Upper lobe of left lung (tissue), 6 donors: ENCODE measurements at regions not wholly inside any gene's neighbourhood (a gene's known extent, or its start where the extent isn't known, plus 50 kb on each side); places are given as distances from the start of the nearest gene placed in this dataset.

Experiments
- ATAC-seq, 2 donors: fragments of 200-7000 bp; cut with Tn5 transposase; one replicate each; pipeline ENCODE4 v1.9.1; 2022; ENCODE audit warnings: mild to moderate bottlenecking in 2 of 2, moderate library complexity in 2 of 2; ENCODE audit not compliant: low FRiP score in 2 of 2
- DNase-seq, 2 donors: peaks; one replicate each; pipeline ENCODE4 v3.0.0-alpha.2; 2019 to 2020
- H3K27ac ChIP-seq, 4 donors: fragments of 200-600 bp; sonication (generic); one replicate each; pipeline ENCODE4 v1.5.1; 2016 to 2019
- H3K27me3 ChIP-seq, 4 donors: fragments of 200-600 bp; sonication (generic); one replicate each; pipeline ENCODE4 v1.5.1; 2017 to 2019
- H3K36me3 ChIP-seq, 4 donors: fragments of 200-600 bp; sonication (generic); one replicate each; pipeline ENCODE4 v1.5.1; 2016 to 2019
- H3K4me1 ChIP-seq, 4 donors: fragments of 200-600 bp; sonication (generic); one replicate each; pipeline ENCODE4 v1.5.1; 2018 to 2019
- H3K4me3 ChIP-seq, 4 donors: fragments of 200-600 bp; sonication (generic); one replicate each; pipeline ENCODE4 v1.5.1; 2017 to 2019; ENCODE audit warnings: mild to moderate bottlenecking in 2 of 4, moderate library complexity in 1 of 4
- H3K9me3 ChIP-seq, 4 donors: fragments of 200-600 bp; sonication (generic); one replicate each; pipeline ENCODE4 v1.5.1; 2018 to 2019
- CTCF ChIP-seq, 6 experiments: fragments of 450-650 bp in 4 of 6; fragments of 200-600 bp in 2 of 6; sonication (generic) in 2 of 6; IDR thresholded peaks; one replicate each; pipeline ENCODE4 v1.5.1; 2016 to 2019; ENCODE audit warnings: antibody characterized with exemption in 6 of 6
- EP300 ChIP-seq, 4 donors: sonication (generic); formaldehyde crosslinking; IDR thresholded peaks; one replicate each; pipeline ENCODE4 v1.5.1; 2017; ENCODE audit warnings: antibody characterized with exemption in 4 of 4, control low read depth in 2 of 4
- POLR2A ChIP-seq, 4 donors: fragments of 450-650 bp; IDR thresholded peaks; one replicate each; pipeline ENCODE4 v1.5.1; 2016 to 2017; ENCODE audit warnings: antibody characterized with exemption in 4 of 4, mild to moderate bottlenecking in 2 of 4
- POLR2AphosphoS5 ChIP-seq, 2 donors: sonication (generic); formaldehyde crosslinking; IDR thresholded peaks; one replicate each; pipeline ENCODE4 v1.5.1; 2017; ENCODE audit warnings: antibody characterized with exemption in 2 of 2
- WGBS, 2 donors: methylation state at CpG; one replicate each; pipeline ENCODE4 v1.1.5; 2017 to 2018; 5-methylcytosine and 5-hydroxymethylcytosine counted together
- donor health status: DM: no; HTN: no; CAD: no; lungs with moderate emphysema.
- donor health status: DM: no; HTN: yes; CAD: no; lungs with severe emphysema.

GRCh38 chr20:20931024-20931423 lies 175.1 kb downstream of the LINC00237 start:
- no peak for DNase-seq
- 62 to 69% methylated on average over 3 of the region's 3 CpGs for WGBS, 2 donors

GRCh38 chr20:20930500-20930899 lies 175.7 kb downstream of the LINC00237 start:
- Histone ChIP-seq H3K27me3 (no peaks in the 10 kb centered on the region), H3K27ac (no peak overlapping the region), H3K9me3 (no peaks in the 10 kb centered on the region), H3K4me1 (no peaks in the 10 kb centered on the region), H3K4me3 (no peak overlapping the region), H3K36me3 (no peaks in the 10 kb centered on the region)
- no peak for ATAC-seq
- 63 to 70% methylated on average over 1 of the region's 1 CpG for WGBS, 2 donors
- TF ChIP-seq POLR2A (IDR thresholded peaks at IDR 0.05) = no peak
- TF ChIP-seq CTCF (IDR thresholded peaks at IDR 0.05) = no peak
- no peak for TF ChIP-seq POLR2AphosphoS5 (IDR thresholded peaks at IDR 0.05)
- TF ChIP-seq EP300 (IDR thresholded peaks at IDR 0.05) = no peak
- no peak for DNase-seq

More at GRCh38 chr20:20931024-20931423, 175.1 kb downstream of the LINC00237 start:
- no peaks in the 10 kb centered on the region for H3K4me1 ChIP-seq
- ATAC-seq = no peak
- no peaks in the 10 kb centered on the region for H3K36me3 ChIP-seq
- H3K4me3 ChIP-seq = no peak overlapping the region
- H3K27me3 ChIP-seq = no peaks in the 10 kb centered on the region
- no peak overlapping the region for H3K27ac ChIP-seq
- TF ChIP-seq POLR2AphosphoS5 (IDR thresholded peaks at IDR 0.05) (no peak), CTCF (IDR thresholded peaks at IDR 0.05) (no peak), EP300 (IDR thresholded peaks at IDR 0.05) (no peak), POLR2A (IDR thresholded peaks at IDR 0.05) (no peak)
- no peaks in the 10 kb centered on the region for H3K9me3 ChIP-seq

- DNase-seq (no peak), ATAC-seq (no peak)
- H3K36me3 ChIP-seq = no peaks in the 10 kb centered on the region
- no peaks in the 10 kb centered on the region for H3K27me3 ChIP-seq
- no peaks in the 10 kb centered on the region for H3K4me1 ChIP-seq
- H3K4me3 ChIP-seq = no peak overlapping the region
- TF ChIP-seq EP300 (IDR thresholded peaks at IDR 0.05) (no peak), CTCF (IDR thresholded peaks at IDR 0.05) (no peak), POLR2A (IDR thresholded peaks at IDR 0.05) (no peak), POLR2AphosphoS5 (IDR thresholded peaks at IDR 0.05) (no peak)
- 67 to 69% methylated on average over 5 of the region's 5 CpGs for WGBS, 2 donors
- H3K9me3 ChIP-seq = no peaks in the 10 kb centered on the region
- H3K27ac ChIP-seq = no peak overlapping the region
These were observed 176.8 kb downstream of the LINC00237 start for GRCh38 chr20:20929341-20929740.

GRCh38 chr20:20926222-20926905 lies 179.8 kb downstream of the LINC00237 start:
- TF ChIP-seq POLR2A (IDR thresholded peaks at IDR 0.05) = no peak
- TF ChIP-seq EP300 (IDR thresholded peaks at IDR 0.05) = no peak
- no peak for TF ChIP-seq CTCF (IDR thresholded peaks at IDR 0.05)
- no peak for TF ChIP-seq POLR2AphosphoS5 (IDR thresholded peaks at IDR 0.05)
- H3K27ac ChIP-seq = no peak overlapping the region
- H3K4me3 ChIP-seq = no peak overlapping the region
- DNase-seq (peak in 1 of 2 donors; percentile 11), ATAC-seq (no peak)
- H3K27me3 ChIP-seq = no peaks in the 10 kb centered on the region
- WGBS, 2 donors = 62 to 69% methylated on average over 8 of the region's 8 CpGs
- H3K36me3 ChIP-seq = no peaks in the 10 kb centered on the region
- H3K9me3 ChIP-seq = no peaks in the 10 kb centered on the region
- no peaks in the 10 kb centered on the region for H3K4me1 ChIP-seq

- Histone ChIP-seq H3K9me3 (peaks cover 6 to 11% (median 8%) of the 10 kb centered on the region in 4 donors), H3K36me3 (no peaks in the 10 kb centered on the region), H3K4me3 (no peak overlapping the region), H3K27ac (no peak overlapping the region), H3K4me1 (no peaks in the 10 kb centered on the region), H3K27me3 (no peaks in the 10 kb centered on the region)
- no peak for TF ChIP-seq EP300 (IDR thresholded peaks at IDR 0.05)
- no peak for TF ChIP-seq POLR2AphosphoS5 (IDR thresholded peaks at IDR 0.05)
- no peak for TF ChIP-seq POLR2A (IDR thresholded peaks at IDR 0.05)
- no peak for TF ChIP-seq CTCF (IDR thresholded peaks at IDR 0.05)
- ATAC-seq (no peak), DNase-seq (no peak)
- WGBS, 2 donors = 74 to 77% methylated on average over 5 of the region's 5 CpGs
These were observed 185.7 kb downstream of the LINC00237 start for GRCh38 chr20:20920433-20920832.
